SK-N-SH (cell line): ENCODE measurements at regions not wholly inside any gene's neighbourhood (a gene's known extent, or its start where the extent isn't known, plus 50 kb on each side); places are given as distances from the start of the nearest gene placed in this dataset.

ENCODE experiments used
- CTCF ChIA-PET: fragments of 300-600, 350-600 bp; formaldehyde crosslinking; extraction: SDS; loops from one replicate; lab custom pipeline; 2021; lab: Yijun Ruan, JAX
- POLR2A ChIA-PET: fragments of 350-600 bp; sonication (Branson Sonifier 250); formaldehyde crosslinking; extraction: SDS; loops from one replicate; lab custom pipeline; 2020; ENCODE audit warnings: antibody characterized with exemption, inconsistent platforms; lab: Yijun Ruan, JAX
- DNase-seq: peaks from one replicate; pipeline ENCODE4 v3.0.0; 2012
- H2AFZ ChIP-seq: fragments of 200-600 bp; sonication (generic); 2 replicates; pipeline ENCODE4 v1.8.1; 2016; ENCODE audit warnings: antibody characterized with exemption, mild to moderate bottlenecking, low read depth
- H3F3A ChIP-seq: fragments of 200-600 bp; sonication (generic); replicated peaks from 2 replicates; pipeline ENCODE3; 2016; ENCODE audit warnings: antibody characterized with exemption, mild to moderate bottlenecking; ENCODE audit not compliant: insufficient read depth
- H3K27ac ChIP-seq, 2 experiments: fragments of 200-500 bp in 1 of 2; fragments of 200-600 bp in 1 of 2; sonication (Bioruptor generic) in 1 of 2; sonication (generic), shearing (Covaris generic) in 1 of 2; 2 replicates each; pipeline versions ENCODE4 v1.5.1 to v1.6.1; 2014 to 2016; ENCODE audit warnings: low read depth in 2 of 2, inconsistent platforms in 1 of 2, low read length in 1 of 2, mild to moderate bottlenecking in 1 of 2, mixed read lengths in 1 of 2
- H3K27me3 ChIP-seq: fragments of 200-600 bp; sonication (generic), shearing (Covaris generic); 2 replicates; pipeline ENCODE4 v1.6.1; 2016; ENCODE audit warnings: mixed run types; ENCODE audit not compliant: insufficient read depth
- H3K36me3 ChIP-seq, 2 experiments: fragments of 200-500 bp in 1 of 2; fragments of 200-600 bp in 1 of 2; sonication (Bioruptor generic) in 1 of 2; sonication (generic) in 1 of 2; replicated peaks in 1 of 2; 2 replicates each; pipeline versions ENCODE3 to v1.5.1; 2014 to 2016; ENCODE audit warnings: low read length in 1 of 2, mild to moderate bottlenecking in 1 of 2; ENCODE audit not compliant: insufficient read depth in 2 of 2, control insufficient read depth in 1 of 2
- H3K4me1 ChIP-seq, 2 experiments: fragments of 200-500 bp in 1 of 2; fragments of 200-600 bp in 1 of 2; sonication (Bioruptor generic) in 1 of 2; sonication (generic), shearing (Covaris generic) in 1 of 2; 2 replicates each; pipeline versions ENCODE4 v1.5.1 to v1.6.1; 2014 to 2016; ENCODE audit warnings: low read depth in 1 of 2, low read length in 1 of 2, mixed run types in 1 of 2; ENCODE audit not compliant: insufficient read depth in 2 of 2, control insufficient read depth in 1 of 2
- H3K4me2 ChIP-seq: fragments of 200-600 bp; sonication (generic), shearing (Covaris generic); 2 replicates; pipeline ENCODE4 v1.6.1; 2017; ENCODE audit warnings: mixed run types
- H3K4me3 ChIP-seq, 2 experiments: fragments of 200-500 bp in 1 of 2; fragments of 200-600 bp in 1 of 2; sonication (Bioruptor generic) in 1 of 2; sonication (generic), shearing (Covaris generic) in 1 of 2; 2 replicates each; pipeline versions ENCODE4 v1.5.1 to v1.8.1; 2014 to 2016; ENCODE audit warnings: low read depth in 2 of 2, inconsistent platforms in 1 of 2, low read length in 1 of 2, mild to moderate bottlenecking in 1 of 2, mixed read lengths in 1 of 2, moderate library complexity in 1 of 2
- H3K79me2 ChIP-seq: fragments of 200-600 bp; sonication (generic); 2 replicates; pipeline ENCODE4 v1.8.1; 2017; ENCODE audit warnings: mild to moderate bottlenecking; ENCODE audit not compliant: insufficient read depth
- H3K9ac ChIP-seq: fragments of 200-600 bp; sonication (generic); 2 replicates; pipeline ENCODE4 v1.6.1; 2017; ENCODE audit warnings: mixed run types
- H3K9me2 ChIP-seq: fragments of 200-600 bp; sonication (generic); 2 replicates; pipeline ENCODE4 v1.6.1; 2017; ENCODE audit warnings: mixed run types
- H3K9me3 ChIP-seq: fragments of 200-600 bp; sonication (generic); 2 replicates; pipeline ENCODE4 v1.6.1; 2017; ENCODE audit warnings: mixed run types, mild to moderate bottlenecking, moderate library complexity
- H4K20me1 ChIP-seq: fragments of 200-600 bp; sonication (generic); 2 replicates; pipeline ENCODE4 v1.6.1; 2017; ENCODE audit warnings: mild to moderate bottlenecking, mixed run types; ENCODE audit not compliant: insufficient read depth
- CHD2 ChIP-seq: fragments of 150-350 bp; IDR thresholded peaks from 2 replicates; pipeline ENCODE4 v1.6.1; 2018; ENCODE audit warnings: low read length; ENCODE audit not compliant: partially characterized antibody
- EP300 ChIP-seq, 2 experiments: IDR thresholded peaks; 2 replicates each; pipeline versions ENCODE4 v1.4.0 to v1.6.1; 2012; ENCODE audit warnings: borderline replicate concordance in 1 of 2, low read depth in 1 of 2, low read length in 1 of 2
- EZH2phosphoT487 ChIP-seq: fragments of 200-600 bp; sonication (generic); IDR thresholded peaks from 2 replicates; pipeline ENCODE4 v1.6.1; 2017; ENCODE audit warnings: low read depth, mixed run types, mild to moderate bottlenecking, antibody characterized with exemption, moderate library complexity, borderline replicate concordance
- FOSL2 ChIP-seq: IDR thresholded peaks from 2 replicates; pipeline ENCODE4 v1.4.0; 2012; ENCODE audit warnings: low read depth, mild to moderate bottlenecking, moderate library complexity, borderline replicate concordance
- FOXJ3 ChIP-seq: sonication (generic); formaldehyde crosslinking; IDR thresholded peaks from 2 replicates; pipeline ENCODE4 v1.5.1; 2020; ENCODE audit warnings: mild to moderate bottlenecking, missing genetic modification reagents
- FOXM1 ChIP-seq: IDR thresholded peaks from 2 replicates; pipeline ENCODE4 v1.4.0; 2012; ENCODE audit warnings: low read depth, mild to moderate bottlenecking
- GABPA ChIP-seq: IDR thresholded peaks from 2 replicates; pipeline ENCODE4 v1.4.0; 2012; ENCODE audit warnings: low read depth, mild to moderate bottlenecking
- GATA2 ChIP-seq: sonication (generic); formaldehyde crosslinking; IDR thresholded peaks from 2 replicates; pipeline ENCODE4 v1.5.0; 2020; ENCODE audit warnings: mild to moderate bottlenecking, missing genetic modification reagents
- NFIC ChIP-seq: IDR thresholded peaks from 2 replicates; pipeline ENCODE4 v1.4.0; 2012; ENCODE audit warnings: borderline replicate concordance
- RAD21 ChIP-seq: IDR thresholded peaks from 2 replicates; pipeline ENCODE4 v1.6.1; 2012; ENCODE audit warnings: mild to moderate bottlenecking, low read length
- RFX5 ChIP-seq: IDR thresholded peaks from 2 replicates; pipeline ENCODE4 v1.6.1; 2012; ENCODE audit warnings: mild to moderate bottlenecking, improper control_type of control experiment, low read length
- RXRA ChIP-seq: IDR thresholded peaks from 2 replicates; pipeline ENCODE4 v1.4.0; 2012; ENCODE audit warnings: low read depth, mild to moderate bottlenecking, borderline replicate concordance
- SIN3A ChIP-seq: IDR thresholded peaks from 2 replicates; pipeline ENCODE4 v1.6.1; 2012; ENCODE audit warnings: low read depth, mild to moderate bottlenecking, low read length, moderate library complexity, borderline replicate concordance
- SMC3 ChIP-seq: IDR thresholded peaks from 2 replicates; pipeline ENCODE4 v1.6.1; 2012; ENCODE audit warnings: low read depth, low read length, improper control_type of control experiment
- TCF12 ChIP-seq: IDR thresholded peaks from 2 replicates; pipeline ENCODE4 v1.4.0; 2012
- TEAD4 ChIP-seq: IDR thresholded peaks from 2 replicates; pipeline ENCODE4 v1.4.0; 2012; ENCODE audit warnings: mild to moderate bottlenecking, borderline replicate concordance; ENCODE audit not compliant: insufficient read depth
- WGBS: methylation state at CpG from one replicate; pipeline ENCODE4 v1.1.6; 2017; ENCODE audit warnings: low lambda C conversion rate; 5-methylcytosine and 5-hydroxymethylcytosine counted together
- TF ChIP-seq, protein P1 (sequence below): IDR thresholded peaks from 2 replicates; pipeline ENCODE4 v1.6.1; 2012; ENCODE audit warnings: mild to moderate bottlenecking, low read depth, low read length, moderate library complexity
- TF ChIP-seq, protein P2 (sequence below): IDR thresholded peaks from 2 replicates; pipeline ENCODE4; 2012
- TF ChIP-seq, protein P3 (sequence below): IDR thresholded peaks from 2 replicates; pipeline ENCODE4 v1.4.0; 2012; ENCODE audit warnings: low read depth, borderline replicate concordance
- TF ChIP-seq, protein P4 (sequence below): fragments of 150-350 bp; IDR thresholded peaks from 2 replicates; pipeline ENCODE4 v1.6.1; 2016; ENCODE audit warnings: mild to moderate bottlenecking, low read depth, low read length

DNA sequence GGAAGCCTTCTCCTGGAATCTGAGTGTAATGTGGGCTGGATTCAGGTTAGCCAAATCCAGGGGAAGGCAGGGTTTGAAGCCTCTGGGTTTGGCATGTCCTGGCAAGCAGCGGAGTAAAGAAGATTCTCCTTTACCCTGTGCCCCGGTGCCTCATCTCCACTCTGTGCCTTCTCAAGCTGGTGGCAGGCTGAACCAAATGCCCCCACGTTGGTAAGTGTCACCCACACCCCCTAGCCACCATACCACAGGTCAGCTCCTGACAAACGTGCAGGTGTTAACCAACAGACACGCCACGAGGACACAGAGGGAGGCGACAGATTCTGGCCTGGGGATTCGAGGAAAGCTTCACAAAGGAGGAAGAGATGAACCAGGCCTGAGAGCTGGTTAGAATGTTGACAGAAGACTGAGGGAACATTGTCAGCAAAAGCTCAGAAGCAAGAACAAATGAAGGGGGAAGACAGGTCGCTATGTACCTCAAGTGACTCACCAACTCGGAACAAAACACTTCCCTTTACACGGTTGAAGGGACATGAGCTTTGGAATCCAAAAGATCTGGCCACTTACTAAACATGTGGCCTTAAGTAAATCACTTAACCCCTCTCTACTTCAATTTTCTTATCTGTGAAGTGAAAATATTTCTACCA is 85.2 kb upstream of the LCLAT1 start:
- no peak for TF ChIP-seq RFX5
- no peak for TF ChIP-seq EP300 (IDR thresholded peaks at IDR 0.05; ENCODE audit: borderline replicate concordance in 1 of 2, low read depth in 1 of 2, low read length in 1 of 2)
- no peak for TF ChIP-seq FOSL2
- TF ChIP-seq, protein P1, sequence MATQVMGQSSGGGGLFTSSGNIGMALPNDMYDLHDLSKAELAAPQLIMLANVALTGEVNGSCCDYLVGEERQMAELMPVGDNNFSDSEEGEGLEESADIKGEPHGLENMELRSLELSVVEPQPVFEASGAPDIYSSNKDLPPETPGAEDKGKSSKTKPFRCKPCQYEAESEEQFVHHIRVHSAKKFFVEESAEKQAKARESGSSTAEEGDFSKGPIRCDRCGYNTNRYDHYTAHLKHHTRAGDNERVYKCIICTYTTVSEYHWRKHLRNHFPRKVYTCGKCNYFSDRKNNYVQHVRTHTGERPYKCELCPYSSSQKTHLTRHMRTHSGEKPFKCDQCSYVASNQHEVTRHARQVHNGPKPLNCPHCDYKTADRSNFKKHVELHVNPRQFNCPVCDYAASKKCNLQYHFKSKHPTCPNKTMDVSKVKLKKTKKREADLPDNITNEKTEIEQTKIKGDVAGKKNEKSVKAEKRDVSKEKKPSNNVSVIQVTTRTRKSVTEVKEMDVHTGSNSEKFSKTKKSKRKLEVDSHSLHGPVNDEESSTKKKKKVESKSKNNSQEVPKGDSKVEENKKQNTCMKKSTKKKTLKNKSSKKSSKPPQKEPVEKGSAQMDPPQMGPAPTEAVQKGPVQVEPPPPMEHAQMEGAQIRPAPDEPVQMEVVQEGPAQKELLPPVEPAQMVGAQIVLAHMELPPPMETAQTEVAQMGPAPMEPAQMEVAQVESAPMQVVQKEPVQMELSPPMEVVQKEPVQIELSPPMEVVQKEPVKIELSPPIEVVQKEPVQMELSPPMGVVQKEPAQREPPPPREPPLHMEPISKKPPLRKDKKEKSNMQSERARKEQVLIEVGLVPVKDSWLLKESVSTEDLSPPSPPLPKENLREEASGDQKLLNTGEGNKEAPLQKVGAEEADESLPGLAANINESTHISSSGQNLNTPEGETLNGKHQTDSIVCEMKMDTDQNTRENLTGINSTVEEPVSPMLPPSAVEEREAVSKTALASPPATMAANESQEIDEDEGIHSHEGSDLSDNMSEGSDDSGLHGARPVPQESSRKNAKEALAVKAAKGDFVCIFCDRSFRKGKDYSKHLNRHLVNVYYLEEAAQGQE = no peak
- no peak for TF ChIP-seq GATA2 (CRISPR knock-in tag)
- TF ChIP-seq SMC3 = no peak
- TF ChIP-seq RXRA = no peak
- no peak for TF ChIP-seq TCF12
- TF ChIP-seq CHD2 = no peak
- no peak for TF ChIP-seq FOXM1
- TF ChIP-seq, protein P2, sequence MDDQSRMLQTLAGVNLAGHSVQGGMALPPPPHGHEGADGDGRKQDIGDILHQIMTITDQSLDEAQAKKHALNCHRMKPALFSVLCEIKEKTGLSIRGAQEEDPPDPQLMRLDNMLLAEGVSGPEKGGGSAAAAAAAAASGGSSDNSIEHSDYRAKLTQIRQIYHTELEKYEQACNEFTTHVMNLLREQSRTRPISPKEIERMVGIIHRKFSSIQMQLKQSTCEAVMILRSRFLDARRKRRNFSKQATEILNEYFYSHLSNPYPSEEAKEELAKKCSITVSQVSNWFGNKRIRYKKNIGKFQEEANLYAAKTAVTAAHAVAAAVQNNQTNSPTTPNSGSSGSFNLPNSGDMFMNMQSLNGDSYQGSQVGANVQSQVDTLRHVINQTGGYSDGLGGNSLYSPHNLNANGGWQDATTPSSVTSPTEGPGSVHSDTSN = no peak
- no peak for TF ChIP-seq GABPA
- TF ChIP-seq RAD21 = no peak
- no peak for TF ChIP-seq FOXJ3 (CRISPR knock-in tag)
- TF ChIP-seq NFIC = no peak
- TF ChIP-seq SIN3A = no peak
- TF ChIP-seq, protein P3, sequence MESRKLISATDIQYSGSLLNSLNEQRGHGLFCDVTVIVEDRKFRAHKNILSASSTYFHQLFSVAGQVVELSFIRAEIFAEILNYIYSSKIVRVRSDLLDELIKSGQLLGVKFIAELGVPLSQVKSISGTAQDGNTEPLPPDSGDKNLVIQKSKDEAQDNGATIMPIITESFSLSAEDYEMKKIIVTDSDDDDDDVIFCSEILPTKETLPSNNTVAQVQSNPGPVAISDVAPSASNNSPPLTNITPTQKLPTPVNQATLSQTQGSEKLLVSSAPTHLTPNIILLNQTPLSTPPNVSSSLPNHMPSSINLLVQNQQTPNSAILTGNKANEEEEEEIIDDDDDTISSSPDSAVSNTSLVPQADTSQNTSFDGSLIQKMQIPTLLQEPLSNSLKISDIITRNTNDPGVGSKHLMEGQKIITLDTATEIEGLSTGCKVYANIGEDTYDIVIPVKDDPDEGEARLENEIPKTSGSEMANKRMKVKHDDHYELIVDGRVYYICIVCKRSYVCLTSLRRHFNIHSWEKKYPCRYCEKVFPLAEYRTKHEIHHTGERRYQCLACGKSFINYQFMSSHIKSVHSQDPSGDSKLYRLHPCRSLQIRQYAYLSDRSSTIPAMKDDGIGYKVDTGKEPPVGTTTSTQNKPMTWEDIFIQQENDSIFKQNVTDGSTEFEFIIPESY = no peak
- no peak for TF ChIP-seq EZH2phosphoT487
- TF ChIP-seq, protein P4, sequence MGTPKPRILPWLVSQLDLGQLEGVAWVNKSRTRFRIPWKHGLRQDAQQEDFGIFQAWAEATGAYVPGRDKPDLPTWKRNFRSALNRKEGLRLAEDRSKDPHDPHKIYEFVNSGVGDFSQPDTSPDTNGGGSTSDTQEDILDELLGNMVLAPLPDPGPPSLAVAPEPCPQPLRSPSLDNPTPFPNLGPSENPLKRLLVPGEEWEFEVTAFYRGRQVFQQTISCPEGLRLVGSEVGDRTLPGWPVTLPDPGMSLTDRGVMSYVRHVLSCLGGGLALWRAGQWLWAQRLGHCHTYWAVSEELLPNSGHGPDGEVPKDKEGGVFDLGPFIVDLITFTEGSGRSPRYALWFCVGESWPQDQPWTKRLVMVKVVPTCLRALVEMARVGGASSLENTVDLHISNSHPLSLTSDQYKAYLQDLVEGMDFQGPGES = no peak
- no peak for TF ChIP-seq TEAD4

More for the DNA sequence above, 85.2 kb upstream of the LCLAT1 start:
- H3K9ac ChIP-seq = no peak overlapping the region
- H2AFZ ChIP-seq = peak overlapping the region; percentile 11; the same call in 1 of the 2 replicates
- H3K4me1 ChIP-seq = peaks cover 10 to 41% of the 10 kb centered on the region in 2 experiments; a peak in 2 of 4 replicates
- peaks cover 20% of the 10 kb centered on the region for H3F3A ChIP-seq
- no peaks in the 10 kb centered on the region for H3K9me2 ChIP-seq
- H3K4me2 ChIP-seq = peak overlapping the region; percentile 1
- H3K4me3 ChIP-seq = no peak overlapping the region
- H3K9me3 ChIP-seq = no peaks in the 10 kb centered on the region
- 71% methylated on average over 11 of the region's 11 CpGs for WGBS
- CTCF ChIA-PET = interaction anchor here (1.2 kb wide), 2 partner anchors 9 to 345 kb away, joined by 3 read pairs; no protein-coding TSS in a partner anchor
- H3K79me2 ChIP-seq = no peaks in the 10 kb centered on the region
- no peaks in the 10 kb centered on the region for H3K36me3 ChIP-seq
- peak overlapping the region in 1 of 2 experiments; percentile 42; a peak in 2 of 4 replicates for H3K27ac ChIP-seq
- H3K27me3 ChIP-seq = no peaks in the 10 kb centered on the region
- DNase-seq = no peak
- POLR2A ChIA-PET = no interaction called here
- H4K20me1 ChIP-seq = no peaks in the 10 kb centered on the region
